ENCODE measurements at regions not wholly inside any gene's neighbourhood (a gene's known extent, or its start where the extent isn't known, plus 50 kb on each side); places are given as distances from the start of the nearest gene placed in this dataset.

DNA sequence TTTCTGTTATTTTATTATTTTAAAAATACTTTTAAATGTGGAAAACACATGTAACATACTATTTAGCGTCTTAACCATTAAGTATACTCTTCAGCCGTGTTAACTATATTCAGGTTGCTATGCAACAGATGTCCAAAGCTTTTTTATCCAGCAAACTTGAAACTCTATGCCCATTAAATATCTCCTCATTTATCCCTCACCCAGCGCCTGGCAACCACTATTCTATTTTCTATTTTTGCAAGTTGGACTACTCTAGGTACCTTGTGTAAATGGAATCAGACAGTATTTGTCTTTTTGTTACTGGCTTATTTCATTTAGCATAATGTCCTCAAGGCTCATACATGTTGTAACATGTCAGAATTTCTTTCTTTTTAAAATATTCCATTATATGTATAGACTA lies 174.6 kb downstream of the PCDH10 start:
- intact Hi-C loops (cut with micrococcal nuclease; ENCODE audit: unreplicated experiment) = no loop called here
- DNase-seq (ENCODE audit: low read depth, low spot score) (no peak), ATAC-seq (no peak)
- Histone ChIP-seq H3K4me3 (ENCODE audit: low read depth in 2 of 2, low read length in 2 of 2) (no peak overlapping the region), H3K9me3 (ENCODE audit: control insufficient read depth, insufficient read depth, low read depth, low read length) (no peaks in the 10 kb centered on the region), H3K36me3 (ENCODE audit: control insufficient read depth, insufficient read depth, low read length) (no peaks in the 10 kb centered on the region), H3K4me1 (ENCODE audit: control insufficient read depth, insufficient read depth, low read length) (no peaks in the 10 kb centered on the region), H3K27ac (ENCODE audit: low read length) (no peak overlapping the region), H3K27me3 (ENCODE audit: control insufficient read depth, insufficient read depth, low read length) (no peaks in the 10 kb centered on the region)
- CTCF ChIA-PET = no interaction called here
- in situ Hi-C loops (cut with HindIII; ENCODE audit: low pct_unique_long_range_greater_than_20kb, low sequenced_read_pairs) = no loop called here
- no peak for TF ChIP-seq TCF7L2 (IDR thresholded peaks at IDR 0.05; ENCODE audit: low read depth, low read length)
- POLR2A ChIA-PET = no interaction called here
- no TSS peak for BruUV-seq (replicated peaks)

GRCh38 chr4:133320576-133321170 lies 171.6 kb downstream of the PCDH10 start:
- peak; percentile 64; the same call in 1 of the 2 replicates for TF ChIP-seq CTCF (IDR thresholded peaks at IDR 0.05)
- TF ChIP-seq TCF7L2 (IDR thresholded peaks at IDR 0.05; ENCODE audit: low read depth, low read length) = no peak
- DNase-seq (ENCODE audit: low read depth, low spot score) = no peak
- no peak for ATAC-seq
- Histone ChIP-seq H3K4me3 (ENCODE audit: low read depth in 2 of 2, low read length in 2 of 2) (no peak overlapping the region), H3K27me3 (ENCODE audit: control insufficient read depth, insufficient read depth, low read length) (no peaks in the 10 kb centered on the region), H3K4me1 (ENCODE audit: control insufficient read depth, insufficient read depth, low read length) (no peaks in the 10 kb centered on the region), H3K9me3 (ENCODE audit: control insufficient read depth, insufficient read depth, low read depth, low read length) (no peaks in the 10 kb centered on the region), H3K27ac (ENCODE audit: low read length) (no peak overlapping the region), H3K36me3 (ENCODE audit: control insufficient read depth, insufficient read depth, low read length) (no peaks in the 10 kb centered on the region)
- intact Hi-C loops (cut with micrococcal nuclease; ENCODE audit: unreplicated experiment) (no loop called here), in situ Hi-C loops (cut with HindIII; ENCODE audit: low pct_unique_long_range_greater_than_20kb, low sequenced_read_pairs) (no loop called here)
- no TSS peak for BruUV-seq (replicated peaks)
- ChIA-PET POLR2A (no interaction called here), CTCF (interaction anchor here (0.6 kb wide), 1 partner anchor 1040 kb away, joined by 7 read pairs; no protein-coding TSS in a partner anchor)

GRCh38 chr4:133316909-133317308 lies 167.8 kb downstream of the PCDH10 start:
- Histone ChIP-seq H3K27ac (ENCODE audit: low read length) (no peak overlapping the region), H3K4me3 (ENCODE audit: low read depth in 2 of 2, low read length in 2 of 2) (no peak overlapping the region), H3K36me3 (ENCODE audit: control insufficient read depth, insufficient read depth, low read length) (no peaks in the 10 kb centered on the region), H3K9me3 (ENCODE audit: control insufficient read depth, insufficient read depth, low read depth, low read length) (no peaks in the 10 kb centered on the region), H3K27me3 (ENCODE audit: control insufficient read depth, insufficient read depth, low read length) (no peaks in the 10 kb centered on the region), H3K4me1 (ENCODE audit: control insufficient read depth, insufficient read depth, low read length) (no peaks in the 10 kb centered on the region)
- intact Hi-C loops (cut with micrococcal nuclease; ENCODE audit: unreplicated experiment) = no loop called here
- no TSS peak for BruUV-seq (replicated peaks)
- TF ChIP-seq CTCF (IDR thresholded peaks at IDR 0.05) = no peak
- TF ChIP-seq, protein P1, sequence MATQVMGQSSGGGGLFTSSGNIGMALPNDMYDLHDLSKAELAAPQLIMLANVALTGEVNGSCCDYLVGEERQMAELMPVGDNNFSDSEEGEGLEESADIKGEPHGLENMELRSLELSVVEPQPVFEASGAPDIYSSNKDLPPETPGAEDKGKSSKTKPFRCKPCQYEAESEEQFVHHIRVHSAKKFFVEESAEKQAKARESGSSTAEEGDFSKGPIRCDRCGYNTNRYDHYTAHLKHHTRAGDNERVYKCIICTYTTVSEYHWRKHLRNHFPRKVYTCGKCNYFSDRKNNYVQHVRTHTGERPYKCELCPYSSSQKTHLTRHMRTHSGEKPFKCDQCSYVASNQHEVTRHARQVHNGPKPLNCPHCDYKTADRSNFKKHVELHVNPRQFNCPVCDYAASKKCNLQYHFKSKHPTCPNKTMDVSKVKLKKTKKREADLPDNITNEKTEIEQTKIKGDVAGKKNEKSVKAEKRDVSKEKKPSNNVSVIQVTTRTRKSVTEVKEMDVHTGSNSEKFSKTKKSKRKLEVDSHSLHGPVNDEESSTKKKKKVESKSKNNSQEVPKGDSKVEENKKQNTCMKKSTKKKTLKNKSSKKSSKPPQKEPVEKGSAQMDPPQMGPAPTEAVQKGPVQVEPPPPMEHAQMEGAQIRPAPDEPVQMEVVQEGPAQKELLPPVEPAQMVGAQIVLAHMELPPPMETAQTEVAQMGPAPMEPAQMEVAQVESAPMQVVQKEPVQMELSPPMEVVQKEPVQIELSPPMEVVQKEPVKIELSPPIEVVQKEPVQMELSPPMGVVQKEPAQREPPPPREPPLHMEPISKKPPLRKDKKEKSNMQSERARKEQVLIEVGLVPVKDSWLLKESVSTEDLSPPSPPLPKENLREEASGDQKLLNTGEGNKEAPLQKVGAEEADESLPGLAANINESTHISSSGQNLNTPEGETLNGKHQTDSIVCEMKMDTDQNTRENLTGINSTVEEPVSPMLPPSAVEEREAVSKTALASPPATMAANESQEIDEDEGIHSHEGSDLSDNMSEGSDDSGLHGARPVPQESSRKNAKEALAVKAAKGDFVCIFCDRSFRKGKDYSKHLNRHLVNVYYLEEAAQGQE (IDR thresholded peaks at IDR 0.05; ENCODE audit: insufficient read depth in 1 of 2, low read depth in 2 of 2, low read length in 1 of 2) = no peak
- no peak for TF ChIP-seq SIN3A (IDR thresholded peaks at IDR 0.05; ENCODE audit: borderline replicate concordance, insufficient read depth, low read depth, low read length)
- no peak for TF ChIP-seq POLR2AphosphoS5 (IDR thresholded peaks at IDR 0.05; ENCODE audit: low read depth, low read length)
- no peak for TF ChIP-seq TCF7L2 (IDR thresholded peaks at IDR 0.05; ENCODE audit: low read depth, low read length)
- CTCF ChIA-PET = no interaction called here
- in situ Hi-C loops (cut with HindIII; ENCODE audit: low pct_unique_long_range_greater_than_20kb, low sequenced_read_pairs) = no loop called here
- POLR2A ChIA-PET = no interaction called here
- ATAC-seq (no peak), DNase-seq (ENCODE audit: low read depth, low spot score) (no peak)

All from Panc1 (cell line).